ENCODE measurements at regions not wholly inside any gene's neighbourhood (a gene's known extent, or its start where the extent isn't known, plus 50 kb on each side); places are given as distances from the start of the nearest gene placed in this dataset.

GRCh38 chr3:116767726-116768125 lies 58.1 kb downstream of the TUSC7 start:
- no peak for DNase-seq (ENCODE audit: low read depth)
- TF ChIP-seq CTCF (conservative IDR thresholded peaks at IDR 0.05; ENCODE audit: low read depth, low read length) = no peak
- no peak overlapping the region for H3K4me3 ChIP-seq (ENCODE audit: low read depth, low read length)

- no peak overlapping the region for H3K4me3 ChIP-seq (ENCODE audit: low read depth, low read length)
- DNase-seq (ENCODE audit: low read depth) = peak; percentile 45
- TF ChIP-seq CTCF (conservative IDR thresholded peaks at IDR 0.05; ENCODE audit: low read depth, low read length) = peak; percentile 99
Measured at GRCh38 chr3:116770815-116771450, 61.4 kb downstream of the TUSC7 start.

GRCh38 chr3:116776880-116777785 lies 67.6 kb downstream of the TUSC7 start:
- peak; percentile 1 for DNase-seq (ENCODE audit: low read depth)
- no peak overlapping the region for H3K4me3 ChIP-seq (ENCODE audit: low read depth, low read length)
- no peak for TF ChIP-seq CTCF (conservative IDR thresholded peaks at IDR 0.05; ENCODE audit: low read depth, low read length)

- no peak for TF ChIP-seq CTCF (conservative IDR thresholded peaks at IDR 0.05; ENCODE audit: low read depth, low read length)
- H3K4me3 ChIP-seq (ENCODE audit: low read depth, low read length) = no peak overlapping the region
- DNase-seq (ENCODE audit: low read depth) = no peak
Measured at GRCh38 chr3:116785226-116785625, 75.6 kb downstream of the TUSC7 start.

DNA sequence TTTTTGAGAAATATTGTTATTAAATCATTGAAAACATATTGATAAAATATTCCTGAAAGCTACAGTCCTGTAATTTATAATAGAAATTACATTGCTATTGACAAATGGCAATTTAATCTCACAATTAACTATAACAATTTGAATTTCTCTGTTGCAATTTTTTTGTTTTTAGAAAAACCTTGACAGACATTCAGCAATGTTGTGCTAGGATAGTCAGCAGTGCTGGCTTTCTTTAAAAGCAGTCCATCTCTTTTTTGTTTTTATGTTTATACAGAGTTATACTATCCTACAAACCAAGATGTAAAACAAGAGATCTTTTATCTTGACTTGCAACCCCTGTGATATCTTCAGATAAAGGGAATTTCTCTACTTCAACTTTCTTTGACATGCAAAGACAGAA lies 93.1 kb downstream of the TUSC7 start:
- DNase-seq (ENCODE audit: low read depth) = no peak
- no peak for TF ChIP-seq CTCF (conservative IDR thresholded peaks at IDR 0.05; ENCODE audit: low read depth, low read length)
- no peak overlapping the region for H3K4me3 ChIP-seq (ENCODE audit: low read depth, low read length)

- no peak for DNase-seq (ENCODE audit: low read depth)
- no peak overlapping the region for H3K4me3 ChIP-seq (ENCODE audit: low read depth, low read length)
- no peak for TF ChIP-seq CTCF (conservative IDR thresholded peaks at IDR 0.05; ENCODE audit: low read depth, low read length)
Measured at GRCh38 chr3:116806351-116806750, 96.8 kb downstream of the TUSC7 start.

Measured in epithelial cell of proximal tubule (primary cell).